Mesenchymal stem cell (in vitro differentiated cells and primary cell): ENCODE measurements at regions not wholly inside any gene's neighbourhood (a gene's known extent, or its start where the extent isn't known, plus 50 kb on each side); places are given as distances from the start of the nearest gene placed in this dataset.

Source experiments
- DNase-seq: peaks from one replicate; pipeline ENCODE4 v3.0.0-alpha.2; 2013
- H2AFZ ChIP-seq: one replicate; pipeline ENCODE4 v1.6.1; 2013; ENCODE audit warnings: low read depth, mild to moderate bottlenecking, control low read depth, inconsistent platforms, low read length, moderate library complexity
- H2AK5ac ChIP-seq: 2 replicates; pipeline ENCODE4 v1.6.1; 2013; ENCODE audit warnings: low read length, moderate library complexity, mild to moderate bottlenecking, inconsistent platforms; ENCODE audit not compliant: severe bottlenecking
- H2BK120ac ChIP-seq: one replicate; pipeline ENCODE4 v1.6.1; 2013; ENCODE audit warnings: low read depth, mild to moderate bottlenecking, inconsistent platforms, low read length, moderate library complexity
- H2BK12ac ChIP-seq, 2 experiments: one replicate each; pipeline ENCODE4 v1.6.1; 2013; ENCODE audit warnings: inconsistent platforms in 2 of 2, low read length in 2 of 2, mild to moderate bottlenecking in 2 of 2, moderate library complexity in 2 of 2, control low read depth in 1 of 2
- H2BK15ac ChIP-seq: one replicate; pipeline ENCODE4 v1.6.1; 2013; ENCODE audit warnings: mild to moderate bottlenecking, low read depth, inconsistent platforms; ENCODE audit not compliant: poor library complexity, severe bottlenecking
- H2BK5ac ChIP-seq: 2 replicates; pipeline ENCODE4 v1.6.1; 2013; ENCODE audit warnings: low read depth, mild to moderate bottlenecking, low read length, control low read depth, inconsistent platforms; ENCODE audit not compliant: poor library complexity, severe bottlenecking
- H3K14ac ChIP-seq, 2 experiments: one replicate each; pipeline ENCODE4 v1.6.1; 2013; ENCODE audit warnings: inconsistent platforms in 2 of 2, low read length in 2 of 2, control low read depth in 1 of 2, mild to moderate bottlenecking in 1 of 2, moderate library complexity in 1 of 2
- H3K18ac ChIP-seq, 2 experiments: one replicate each; pipeline ENCODE4 v1.6.1; 2013; ENCODE audit warnings: inconsistent platforms in 2 of 2, low read length in 2 of 2, control low read depth in 1 of 2, low read depth in 1 of 2, mild to moderate bottlenecking in 1 of 2
- H3K23ac ChIP-seq, 2 experiments: one replicate each; pipeline ENCODE4 v1.6.1; 2013; ENCODE audit warnings: inconsistent platforms in 2 of 2, low read length in 2 of 2, mild to moderate bottlenecking in 2 of 2, moderate library complexity in 2 of 2, control low read depth in 1 of 2
- H3K27ac ChIP-seq: 2 replicates; pipeline ENCODE4 v1.5.1; 2013; ENCODE audit warnings: mild to moderate bottlenecking, moderate library complexity, low read length, control low read depth, inconsistent platforms; ENCODE audit not compliant: poor library complexity, severe bottlenecking
- H3K27me3 ChIP-seq, 2 experiments: 2 replicates each; pipeline versions ENCODE4 v1.6.1 to v1.7.0; 2013; ENCODE audit warnings: low read length in 2 of 2, mild to moderate bottlenecking in 2 of 2, moderate library complexity in 2 of 2, control low read depth in 1 of 2, inconsistent platforms in 1 of 2; ENCODE audit not compliant: control insufficient read depth in 1 of 2, insufficient read depth in 1 of 2
- H3K36me3 ChIP-seq, 2 experiments: 2 replicates each; pipeline versions ENCODE4 v1.6.1 to v1.7.0; 2013; ENCODE audit warnings: low read length in 2 of 2, control low read depth in 1 of 2, inconsistent platforms in 1 of 2, low read depth in 1 of 2, mild to moderate bottlenecking in 1 of 2; ENCODE audit not compliant: insufficient read depth in 2 of 2, control insufficient read depth in 1 of 2
- H3K4ac ChIP-seq, 2 experiments: one replicate each; pipeline ENCODE4 v1.6.1; 2013; ENCODE audit warnings: inconsistent platforms in 2 of 2, low read length in 2 of 2, mild to moderate bottlenecking in 2 of 2, moderate library complexity in 2 of 2, control low read depth in 1 of 2, low read depth in 1 of 2
- H3K4me1 ChIP-seq: 2 replicates; pipeline ENCODE4 v1.6.1; 2013; ENCODE audit warnings: low read depth, low read length, control low read depth; ENCODE audit not compliant: control insufficient read depth, insufficient read depth
- H3K4me2 ChIP-seq: 2 replicates; pipeline ENCODE4 v1.6.1; 2013; ENCODE audit warnings: low read length, mild to moderate bottlenecking, inconsistent platforms; ENCODE audit not compliant: poor library complexity, severe bottlenecking
- H3K4me3 ChIP-seq, 2 experiments: 2 replicates each; pipeline versions ENCODE4 v1.5.1 to v1.7.0; 2013; ENCODE audit warnings: low read length in 2 of 2, mild to moderate bottlenecking in 2 of 2, control low read depth in 1 of 2, low read depth in 1 of 2; ENCODE audit not compliant: insufficient read depth in 1 of 2
- H3K79me1 ChIP-seq: replicated peaks from 2 replicates; pipeline ENCODE4 v1.6.1; 2013; ENCODE audit warnings: mild to moderate bottlenecking, control low read depth, low read length, inconsistent platforms; ENCODE audit not compliant: poor library complexity, severe bottlenecking
- H3K9ac ChIP-seq: 2 replicates; pipeline ENCODE4 v1.7.0; 2013; ENCODE audit warnings: mild to moderate bottlenecking, low read length, moderate library complexity
- H3K9me3 ChIP-seq: 2 replicates; pipeline ENCODE4 v1.7.0; 2013; ENCODE audit warnings: mild to moderate bottlenecking, low read length; ENCODE audit not compliant: control insufficient read depth
- H4K8ac ChIP-seq: one replicate; pipeline ENCODE4 v1.6.1; 2013; ENCODE audit warnings: inconsistent platforms, mild to moderate bottlenecking, low read length, moderate library complexity
- H4K91ac ChIP-seq: one replicate; pipeline ENCODE4 v1.6.1; 2013; ENCODE audit warnings: mild to moderate bottlenecking, low read length, inconsistent platforms
- WGBS: methylation state at CpG from one replicate; pipeline ENCODE4 v1.1.7; 2013; ENCODE audit warnings: mixed read lengths; 5-methylcytosine and 5-hydroxymethylcytosine counted together

- no peak for DNase-seq
- Histone ChIP-seq H3K4me2 (no peak overlapping the region), H3K27me3 (peaks cover 0 to 23% of the 10 kb centered on the region in 2 experiments), H3K4me3 (no peak overlapping the region), H3K4ac (no peak overlapping the region), H3K9ac (no peak overlapping the region), H2BK12ac (no peak overlapping the region), H3K4me1 (no peaks in the 10 kb centered on the region), H4K8ac (no peak overlapping the region), H3K23ac (no peak overlapping the region), H2BK120ac (no peak overlapping the region), H2BK5ac (no peak overlapping the region), H3K18ac (no peak overlapping the region), H2AFZ (no peak overlapping the region), H3K9me3 (peaks cover 6% of the 10 kb centered on the region), H4K91ac (no peak overlapping the region), H3K27ac (no peak overlapping the region), H2AK5ac (no peak overlapping the region), H3K14ac (no peak overlapping the region), H3K79me1 (no peaks in the 10 kb centered on the region), H3K36me3 (no peaks in the 10 kb centered on the region), H2BK15ac (no peak overlapping the region)
- 91% methylated on average over 13 of the region's 13 CpGs for whole genome bisulfite sequencing
These were observed 221.4 kb downstream of the NDUFA10 start for GRCh38 chr2:239803766-239804115.

GRCh38 chr2:239803102-239803765, 221.9 kb downstream of the NDUFA10 start:
- H3K9me3 ChIP-seq = peaks cover 7% of the 10 kb centered on the region
- no peaks in the 10 kb centered on the region for H3K79me1 ChIP-seq
- peaks cover 0 to 22% of the 10 kb centered on the region in 2 experiments for H3K27me3 ChIP-seq
- no peak overlapping the region for H2AFZ ChIP-seq
- H3K4me3 ChIP-seq = no peak overlapping the region
- H4K91ac ChIP-seq = no peak overlapping the region
- WGBS = 89% methylated on average over 19 of the region's 21 CpGs
- H3K14ac ChIP-seq = no peak overlapping the region
- H3K9ac ChIP-seq = no peak overlapping the region
- no peaks in the 10 kb centered on the region for H3K4me1 ChIP-seq
- H3K23ac ChIP-seq = no peak overlapping the region
- H3K4me2 ChIP-seq = no peak overlapping the region
- no peak overlapping the region for H2BK5ac ChIP-seq
- H3K18ac ChIP-seq = no peak overlapping the region
- H4K8ac ChIP-seq = no peak overlapping the region
- H3K36me3 ChIP-seq = no peaks in the 10 kb centered on the region
- no peak overlapping the region for H2AK5ac ChIP-seq
- H3K4ac ChIP-seq = no peak overlapping the region
- no peak overlapping the region for H2BK15ac ChIP-seq
- H3K27ac ChIP-seq = no peak overlapping the region
- H2BK120ac ChIP-seq = no peak overlapping the region
- no peak overlapping the region for H2BK12ac ChIP-seq
- DNase-seq = no peak

- 87% methylated on average over 21 of the region's 21 CpGs for WGBS
- Histone ChIP-seq H2BK15ac (no peak overlapping the region), H2BK12ac (no peak overlapping the region), H4K8ac (no peak overlapping the region), H3K4me1 (no peaks in the 10 kb centered on the region), H3K36me3 (no peaks in the 10 kb centered on the region), H3K27ac (no peak overlapping the region), H3K4me2 (no peak overlapping the region), H3K23ac (no peak overlapping the region), H2BK120ac (no peak overlapping the region), H3K18ac (no peak overlapping the region), H3K79me1 (no peaks in the 10 kb centered on the region), H3K27me3 (peaks cover 0 to 18% of the 10 kb centered on the region in 2 experiments), H3K9ac (no peak overlapping the region), H2BK5ac (no peak overlapping the region), H3K4me3 (no peak overlapping the region), H4K91ac (no peak overlapping the region), H3K14ac (no peak overlapping the region), H3K9me3 (peaks cover 13% of the 10 kb centered on the region), H3K4ac (no peak overlapping the region), H2AFZ (no peak overlapping the region), H2AK5ac (no peak overlapping the region)
- no peak for DNase-seq
These were observed 222.9 kb downstream of the NDUFA10 start for GRCh38 chr2:239802185-239802649.

DNA sequence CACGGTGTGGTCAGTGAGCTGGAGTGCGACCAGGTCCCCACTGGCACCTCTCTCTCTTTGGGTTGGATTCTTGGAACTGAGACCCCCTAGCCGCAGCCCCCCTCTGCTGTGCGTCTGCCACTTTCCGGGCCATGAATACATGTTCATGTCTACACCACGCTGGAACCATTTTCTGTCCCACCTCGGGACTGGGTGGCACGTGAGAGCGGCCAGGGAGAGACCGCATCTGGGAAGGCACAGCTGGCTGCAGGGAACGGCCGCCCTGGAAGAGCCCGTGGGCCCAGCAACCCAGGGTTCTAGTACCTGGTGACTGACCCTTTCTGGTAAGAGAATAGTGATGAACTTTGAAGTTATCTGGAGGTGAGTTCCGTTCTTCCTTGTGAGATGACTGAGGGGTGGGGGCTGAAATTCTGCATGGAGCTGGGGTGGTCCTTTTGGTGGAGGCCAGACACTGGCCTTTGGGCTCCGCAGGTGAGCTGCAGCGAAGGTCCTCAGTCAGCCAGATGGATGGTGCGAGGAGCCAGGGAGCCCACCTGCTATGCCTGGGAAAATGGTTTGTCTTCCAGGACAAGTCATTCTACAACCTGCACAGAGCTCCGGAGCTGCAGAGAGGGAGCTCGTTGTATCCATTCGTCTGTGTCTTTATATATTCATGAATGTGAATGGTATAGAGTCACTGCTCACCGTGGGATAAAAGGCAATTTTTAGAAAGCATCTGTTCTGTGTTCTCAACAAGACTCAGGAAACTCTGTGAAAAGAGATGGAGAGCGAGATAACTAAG, 223.5 kb downstream of the NDUFA10 start:
- no peak overlapping the region for H2BK5ac ChIP-seq
- no peak overlapping the region for H2AK5ac ChIP-seq
- no peak overlapping the region for H3K18ac ChIP-seq
- H4K91ac ChIP-seq = no peak overlapping the region
- H2BK12ac ChIP-seq = no peak overlapping the region
- H3K4ac ChIP-seq = no peak overlapping the region
- peaks cover 0 to 12% of the 10 kb centered on the region in 2 experiments for H3K27me3 ChIP-seq
- H3K79me1 ChIP-seq = no peaks in the 10 kb centered on the region
- no peaks in the 10 kb centered on the region for H3K36me3 ChIP-seq
- no peak overlapping the region for H3K4me2 ChIP-seq
- no peaks in the 10 kb centered on the region for H3K4me1 ChIP-seq
- H3K4me3 ChIP-seq = no peak overlapping the region
- H3K14ac ChIP-seq = no peak overlapping the region
- H4K8ac ChIP-seq = no peak overlapping the region
- no peak overlapping the region for H2AFZ ChIP-seq
- WGBS = 81% methylated on average over 22 of the region's 22 CpGs
- no peak overlapping the region for H3K9ac ChIP-seq
- no peak overlapping the region for H2BK120ac ChIP-seq
- no peak for DNase-seq
- H2BK15ac ChIP-seq = no peak overlapping the region
- H3K27ac ChIP-seq = no peak overlapping the region
- H3K23ac ChIP-seq = no peak overlapping the region
- H3K9me3 ChIP-seq = peaks cover 13% of the 10 kb centered on the region
